ENCODE measurements at regions not wholly inside any gene's neighbourhood (a gene's known extent, or its start where the extent isn't known, plus 50 kb on each side); places are given as distances from the start of the nearest gene placed in this dataset.

- in situ Hi-C loops (cut with MboI) = no loop called here
- ChIA-PET CTCF (no interaction called here), POLR2A (no interaction called here), SMC1A (ENCODE audit: uncharacterized antibody, unreplicated experiment) (no interaction called here), RAD21 (ENCODE audit: unreplicated experiment) (no interaction called here)
- intact Hi-C loops (cut with micrococcal nuclease; ENCODE audit: unreplicated experiment) = loop anchor here (10.0 kb wide), 1 partner anchor 58 kb away; no protein-coding TSS in a partner anchor
- BruUV-seq (replicated peaks) = no TSS peak
- Histone ChIP-seq H4K20me1 (ENCODE audit: control insufficient read depth, insufficient read depth) (no peaks in the 10 kb centered on the region), H3K27ac (ENCODE audit: control insufficient read depth, insufficient read depth) (no peak overlapping the region), H3K27me3 (replicated peaks in 1 of 2; ENCODE audit: control insufficient read depth in 2 of 2, insufficient read depth in 2 of 2, low read length in 1 of 2) (no peaks in the 10 kb centered on the region; a peak in 1 of 4 replicates), H3K9me3 (replicated peaks; ENCODE audit: control insufficient read depth, insufficient read depth, low read length) (no peaks in the 10 kb centered on the region), H3K36me3 (ENCODE audit: control insufficient read depth in 2 of 2, insufficient read depth in 2 of 2, low read length in 1 of 2) (no peaks in the 10 kb centered on the region), H2AFZ (ENCODE audit: control insufficient read depth, low read depth, low read length) (no peak overlapping the region), H3K4me1 (ENCODE audit: control insufficient read depth, insufficient read depth, low read length) (no peaks in the 10 kb centered on the region), H3K4me3 (no peak overlapping the region), H3K4me2 (ENCODE audit: control insufficient read depth, insufficient read depth) (no peak overlapping the region), H3K79me2 (ENCODE audit: control insufficient read depth, insufficient read depth, low read length) (no peaks in the 10 kb centered on the region), H3K9ac (ENCODE audit: control insufficient read depth, insufficient read depth, low read length) (no peak overlapping the region)
- FAIRE-seq = no peak
- DNase-seq (ENCODE audit: low read depth, low spot score) = no peak
- no peak for ATAC-seq
- TF ChIP-seq SREBF2 (IDR thresholded peaks at IDR 0.05; ENCODE audit: low read length) (no peak), SP1 (IDR thresholded peaks at IDR 0.05; ENCODE audit: low read depth, low read length) (no peak), E4F1 (IDR thresholded peaks at IDR 0.05; ENCODE audit: borderline replicate concordance, partially characterized antibody) (no peak), REST (IDR thresholded peaks at IDR 0.05; ENCODE audit: low read depth, low read length) (no peak)
- TF ChIP-seq, protein P1, sequence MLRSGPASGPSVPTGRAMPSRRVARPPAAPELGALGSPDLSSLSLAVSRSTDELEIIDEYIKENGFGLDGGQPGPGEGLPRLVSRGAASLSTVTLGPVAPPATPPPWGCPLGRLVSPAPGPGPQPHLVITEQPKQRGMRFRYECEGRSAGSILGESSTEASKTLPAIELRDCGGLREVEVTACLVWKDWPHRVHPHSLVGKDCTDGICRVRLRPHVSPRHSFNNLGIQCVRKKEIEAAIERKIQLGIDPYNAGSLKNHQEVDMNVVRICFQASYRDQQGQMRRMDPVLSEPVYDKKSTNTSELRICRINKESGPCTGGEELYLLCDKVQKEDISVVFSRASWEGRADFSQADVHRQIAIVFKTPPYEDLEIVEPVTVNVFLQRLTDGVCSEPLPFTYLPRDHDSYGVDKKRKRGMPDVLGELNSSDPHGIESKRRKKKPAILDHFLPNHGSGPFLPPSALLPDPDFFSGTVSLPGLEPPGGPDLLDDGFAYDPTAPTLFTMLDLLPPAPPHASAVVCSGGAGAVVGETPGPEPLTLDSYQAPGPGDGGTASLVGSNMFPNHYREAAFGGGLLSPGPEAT (IDR thresholded peaks at IDR 0.05; ENCODE audit: low read depth) = no peak
- 1% methylated on average over 4 of the region's 4 CpGs for WGBS (ENCODE audit: insufficient coverage, insufficient replicate concordance, low lambda C conversion rate, missing lambda C conversion rate)
Observed at GRCh38 chr18:73942956-73943355, 204.7 kb downstream of the FBXO15 start.
